HEK293 (cell line): ENCODE measurements at regions not wholly inside any gene's neighbourhood (a gene's known extent, or its start where the extent isn't known, plus 50 kb on each side); places are given as distances from the start of the nearest gene placed in this dataset.
"Not testable (repeated sequence)": the region's sequence is repeated elsewhere in the genome, so short reads cannot be mapped to it uniquely, and the experiment has no call there.

Source experiments
- CTCF ChIA-PET: fragments of 350-600 bp; formaldehyde crosslinking; extraction: SDS; loops from one replicate; lab custom pipeline; 2021; ENCODE audit warnings: antibody characterized with exemption; lab: Yijun Ruan, JAX
- POLR2A ChIA-PET: fragments of 300-600 bp; formaldehyde crosslinking; extraction: SDS; loops from one replicate; lab custom pipeline; 2020; ENCODE audit warnings: antibody characterized with exemption, inconsistent platforms; lab: Yijun Ruan, JAX
- H3K27ac ChIP-seq: fragments of 200-500 bp; sonication (Bioruptor generic); 2 replicates; pipeline ENCODE4 v1.5.1; 2014; ENCODE audit warnings: low read depth, low read length, control low read depth, inconsistent platforms; ENCODE audit errors: extremely low read depth
- H3K36me3 ChIP-seq, 2 experiments: fragments of 200-500 bp in 1 of 2; sonication (Bioruptor generic) in 1 of 2; 1 replicate in 1 of 2; 2 replicates in 1 of 2; pipeline ENCODE4 v1.5.1; 2014 to 2017; ENCODE audit warnings: inconsistent platforms in 2 of 2, low read length in 2 of 2; ENCODE audit not compliant: control insufficient read depth in 2 of 2, insufficient read depth in 1 of 2
- H3K4me1 ChIP-seq: fragments of 200-500 bp; sonication (Bioruptor generic); 2 replicates; pipeline ENCODE4 v1.5.1; 2014; ENCODE audit warnings: mild to moderate bottlenecking, low read length, inconsistent platforms; ENCODE audit not compliant: control insufficient read depth, insufficient read depth
- H3K4me3 ChIP-seq: 2 replicates; pipeline ENCODE4 v1.5.1; 2011; ENCODE audit warnings: low read depth, mild to moderate bottlenecking, control low read depth, low read length, moderate library complexity
- H3K9me3 ChIP-seq: fragments of 200-500 bp; sonication (Bioruptor generic); 2 replicates; pipeline ENCODE4 v1.5.1; 2014; ENCODE audit warnings: low read depth, low read length, inconsistent platforms; ENCODE audit not compliant: control insufficient read depth, insufficient read depth
- GLI4 ChIP-seq: fragments of 450-650 bp; formaldehyde crosslinking; IDR thresholded peaks from 2 replicates; pipeline ENCODE4 v1.5.1; 2016; ENCODE audit warnings: missing biosample characterization, missing genetic modification characterization
- GLIS1 ChIP-seq: fragments of 450-650 bp; formaldehyde crosslinking; IDR thresholded peaks from 2 replicates; pipeline ENCODE4 v1.5.1; 2016; ENCODE audit warnings: missing biosample characterization, missing genetic modification characterization
- GLIS2 ChIP-seq: fragments of 450-650 bp; formaldehyde crosslinking; IDR thresholded peaks from 2 replicates; pipeline ENCODE4 v1.5.1; 2016; ENCODE audit warnings: missing biosample characterization, missing genetic modification characterization
- OSR2 ChIP-seq: fragments of 450-650 bp; formaldehyde crosslinking; IDR thresholded peaks from 2 replicates; pipeline ENCODE4 v1.5.1; 2016; ENCODE audit warnings: missing biosample characterization, missing genetic modification characterization
- PATZ1 ChIP-seq: fragments of 450-650 bp; formaldehyde crosslinking; IDR thresholded peaks from 2 replicates; pipeline ENCODE4 v1.5.1; 2016; ENCODE audit warnings: missing biosample characterization, missing genetic modification characterization
- SP3 ChIP-seq: fragments of 450-650 bp; formaldehyde crosslinking; IDR thresholded peaks from 2 replicates; pipeline ENCODE4 v1.5.1; 2016; ENCODE audit warnings: missing biosample characterization, missing genetic modification characterization
- ZFP41 ChIP-seq: fragments of 450-650 bp; formaldehyde crosslinking; IDR thresholded peaks from 2 replicates; pipeline ENCODE4 v1.5.1; 2016; ENCODE audit warnings: missing biosample characterization, missing genetic modification characterization, borderline replicate concordance
- ZNF10 ChIP-seq: fragments of 450-650 bp; formaldehyde crosslinking; IDR thresholded peaks from 2 replicates; pipeline ENCODE4 v1.5.1; 2017; ENCODE audit warnings: missing biosample characterization, missing genetic modification characterization
- ZNF114 ChIP-seq: fragments of 450-650 bp; formaldehyde crosslinking; IDR thresholded peaks from 2 replicates; pipeline ENCODE4 v1.5.0; 2017; ENCODE audit warnings: missing biosample characterization, missing genetic modification characterization
- ZNF132 ChIP-seq: fragments of 450-650 bp; formaldehyde crosslinking; IDR thresholded peaks from 2 replicates; pipeline ENCODE4 v1.5.1; 2017; ENCODE audit warnings: missing biosample characterization, missing genetic modification characterization, borderline replicate concordance
- ZNF248 ChIP-seq: fragments of 450-650 bp; formaldehyde crosslinking; IDR thresholded peaks from 2 replicates; pipeline ENCODE4 v1.5.1; 2017; ENCODE audit warnings: missing biosample characterization, missing genetic modification characterization
- ZNF416 ChIP-seq: fragments of 450-650 bp; formaldehyde crosslinking; IDR thresholded peaks from 2 replicates; pipeline ENCODE4 v1.5.1; 2016; ENCODE audit warnings: missing biosample characterization, missing genetic modification characterization
- ZNF473 ChIP-seq: fragments of 450-650 bp; formaldehyde crosslinking; IDR thresholded peaks from 2 replicates; pipeline ENCODE4 v1.5.1; 2017; ENCODE audit warnings: missing biosample characterization, missing genetic modification characterization
- ZNF488 ChIP-seq: fragments of 450-650 bp; formaldehyde crosslinking; IDR thresholded peaks from 2 replicates; pipeline ENCODE4 v1.5.1; 2016; ENCODE audit warnings: missing biosample characterization, missing genetic modification characterization
- ZNF558 ChIP-seq: fragments of 450-650 bp; formaldehyde crosslinking; IDR thresholded peaks from 2 replicates; pipeline ENCODE4 v1.5.1; 2016; ENCODE audit warnings: missing biosample characterization, missing genetic modification characterization
- ZNF600 ChIP-seq: fragments of 450-650 bp; formaldehyde crosslinking; IDR thresholded peaks from 2 replicates; pipeline ENCODE4 v1.5.1; 2016; ENCODE audit warnings: missing biosample characterization, missing genetic modification characterization
- ZNF626 ChIP-seq: fragments of 450-650 bp; sonication (Bioruptor Pico); formaldehyde crosslinking; IDR thresholded peaks from 2 replicates; pipeline ENCODE4 v1.5.1; 2018; ENCODE audit warnings: missing biosample characterization, missing genetic modification characterization, inconsistent platforms
- ZNF658 ChIP-seq: fragments of 450-650 bp; formaldehyde crosslinking; IDR thresholded peaks from 2 replicates; pipeline ENCODE4; 2016; ENCODE audit warnings: missing biosample characterization, missing genetic modification characterization
- ZNF785 ChIP-seq: fragments of 450-650 bp; formaldehyde crosslinking; IDR thresholded peaks from 2 replicates; pipeline ENCODE4 v1.5.1; 2016; ENCODE audit warnings: missing biosample characterization, missing genetic modification characterization
- ZNF837 ChIP-seq: fragments of 450-650 bp; formaldehyde crosslinking; IDR thresholded peaks from 2 replicates; pipeline ENCODE4 v1.5.1; 2016; ENCODE audit warnings: missing biosample characterization, missing genetic modification characterization
- ZSCAN18 ChIP-seq: fragments of 450-650 bp; formaldehyde crosslinking; IDR thresholded peaks from 2 replicates; pipeline ENCODE4 v1.5.1; 2016; ENCODE audit warnings: missing biosample characterization, missing genetic modification characterization
- ZSCAN23 ChIP-seq: fragments of 450-650 bp; formaldehyde crosslinking; IDR thresholded peaks from 2 replicates; pipeline ENCODE4 v1.5.1; 2016; ENCODE audit warnings: missing biosample characterization, missing genetic modification characterization
- TF ChIP-seq, protein P1 (sequence below): fragments of 450-650 bp; formaldehyde crosslinking; IDR thresholded peaks from 2 replicates; pipeline ENCODE4 v1.5.1; 2016; ENCODE audit warnings: missing biosample characterization, missing genetic modification characterization
- TF ChIP-seq, protein P2 (sequence below): fragments of 450-650 bp; formaldehyde crosslinking; conservative IDR thresholded peaks from 2 replicates; pipeline ENCODE4 v1.5.1; 2016; ENCODE audit warnings: low read depth, missing biosample characterization, missing genetic modification characterization

GRCh38 chr2:242010252-242011166 is 141.0 kb downstream of the RTP5 start:
- H3K27ac ChIP-seq, H3K36me3 ChIP-seq, H3K9me3 ChIP-seq, POLR2A ChIA-PET, H3K4me1 ChIP-seq, H3K4me3 ChIP-seq, CTCF ChIA-PET: not testable (repeated sequence)
- TF ChIP-seq ZNF10 (tag by site-specific recombination), result 0 out of 2 replicates have a peak, but pooled peaks have one; percentile 24

DNA sequence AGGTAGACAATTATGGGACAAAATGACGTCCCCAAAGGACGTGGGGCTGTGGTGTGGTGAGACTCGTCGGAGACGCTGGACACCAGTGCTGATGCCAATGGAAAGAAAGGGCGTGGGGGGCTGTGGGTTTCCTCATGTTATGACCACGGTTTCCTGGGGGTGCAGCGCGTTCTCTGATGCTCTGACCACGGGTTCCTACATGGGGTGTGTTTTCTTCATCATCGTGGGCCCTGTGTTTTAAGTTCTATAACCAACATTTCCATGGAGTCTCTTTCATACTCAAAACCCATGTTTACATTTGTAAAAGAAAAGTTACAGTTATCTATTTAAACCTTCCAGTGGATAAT is 141.6 kb downstream of the RTP5 start:
- Histone ChIP-seq H3K4me3 (no peak overlapping the region), H3K36me3 (no peaks in the 10 kb centered on the region), H3K9me3 (no peaks in the 10 kb centered on the region), H3K27ac (no peak overlapping the region), H3K4me1 (no peaks in the 10 kb centered on the region)
- TF ChIP-seq ZFP41 (tag by site-specific recombination), result no peak
- no peak for TF ChIP-seq ZNF558 (tag by site-specific recombination)
- TF ChIP-seq GLIS2 (tag by site-specific recombination), result no peak
- no peak for TF ChIP-seq ZNF837 (tag by site-specific recombination)
- no peak for TF ChIP-seq GLIS1 (tag by site-specific recombination)
- no peak for TF ChIP-seq ZNF658
- TF ChIP-seq, protein P1, sequence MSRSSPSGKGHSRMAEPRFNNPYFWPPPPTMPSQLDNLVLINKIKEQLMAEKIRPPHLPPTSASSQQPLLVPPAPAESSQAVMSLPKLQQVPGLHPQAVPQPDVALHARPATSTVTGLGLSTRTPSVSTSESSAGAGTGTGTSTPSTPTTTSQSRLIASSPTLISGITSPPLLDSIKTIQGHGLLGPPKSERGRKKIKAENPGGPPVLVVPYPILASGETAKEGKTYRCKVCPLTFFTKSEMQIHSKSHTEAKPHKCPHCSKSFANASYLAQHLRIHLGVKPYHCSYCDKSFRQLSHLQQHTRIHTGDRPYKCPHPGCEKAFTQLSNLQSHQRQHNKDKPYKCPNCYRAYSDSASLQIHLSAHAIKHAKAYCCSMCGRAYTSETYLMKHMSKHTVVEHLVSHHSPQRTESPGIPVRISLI, result no peak
- TF ChIP-seq ZNF132 (tag by site-specific recombination), result no peak
- ChIA-PET POLR2A (no interaction called here), CTCF (no interaction called here)

GRCh38 chr2:242011516-242011915 is 142.0 kb downstream of the RTP5 start:
- H3K9me3 ChIP-seq, result no peaks in the 10 kb centered on the region
- H3K36me3 ChIP-seq, result no peaks in the 10 kb centered on the region
- POLR2A ChIA-PET, result no interaction called here
- no peaks in the 10 kb centered on the region for H3K4me1 ChIP-seq
- H3K4me3 ChIP-seq, result no peak overlapping the region
- CTCF ChIA-PET, result no interaction called here
- no peak overlapping the region for H3K27ac ChIP-seq
- TF ChIP-seq, protein P2, sequence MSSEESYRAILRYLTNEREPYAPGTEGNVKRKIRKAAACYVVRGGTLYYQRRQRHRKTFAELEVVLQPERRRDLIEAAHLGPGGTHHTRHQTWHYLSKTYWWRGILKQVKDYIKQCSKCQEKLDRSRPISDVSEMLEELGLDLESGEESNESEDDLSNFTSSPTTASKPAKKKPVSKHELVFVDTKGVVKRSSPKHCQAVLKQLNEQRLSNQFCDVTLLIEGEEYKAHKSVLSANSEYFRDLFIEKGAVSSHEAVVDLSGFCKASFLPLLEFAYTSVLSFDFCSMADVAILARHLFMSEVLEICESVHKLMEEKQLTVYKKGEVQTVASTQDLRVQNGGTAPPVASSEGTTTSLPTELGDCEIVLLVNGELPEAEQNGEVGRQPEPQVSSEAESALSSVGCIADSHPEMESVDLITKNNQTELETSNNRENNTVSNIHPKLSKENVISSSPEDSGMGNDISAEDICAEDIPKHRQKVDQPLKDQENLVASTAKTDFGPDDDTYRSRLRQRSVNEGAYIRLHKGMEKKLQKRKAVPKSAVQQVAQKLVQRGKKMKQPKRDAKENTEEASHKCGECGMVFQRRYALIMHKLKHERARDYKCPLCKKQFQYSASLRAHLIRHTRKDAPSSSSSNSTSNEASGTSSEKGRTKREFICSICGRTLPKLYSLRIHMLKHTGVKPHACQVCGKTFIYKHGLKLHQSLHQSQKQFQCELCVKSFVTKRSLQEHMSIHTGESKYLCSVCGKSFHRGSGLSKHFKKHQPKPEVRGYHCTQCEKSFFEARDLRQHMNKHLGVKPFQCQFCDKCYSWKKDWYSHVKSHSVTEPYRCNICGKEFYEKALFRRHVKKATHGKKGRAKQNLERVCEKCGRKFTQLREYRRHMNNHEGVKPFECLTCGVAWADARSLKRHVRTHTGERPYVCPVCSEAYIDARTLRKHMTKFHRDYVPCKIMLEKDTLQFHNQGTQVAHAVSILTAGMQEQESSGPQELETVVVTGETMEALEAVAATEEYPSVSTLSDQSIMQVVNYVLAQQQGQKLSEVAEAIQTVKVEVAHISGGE (tag by site-specific recombination), result no peak
- TF ChIP-seq ZNF488 (tag by site-specific recombination), result no peak
- TF ChIP-seq ZNF248 (tag by site-specific recombination), result no peak
- no peak for TF ChIP-seq OSR2 (tag by site-specific recombination)
- TF ChIP-seq GLI4 (tag by site-specific recombination), result no peak
- no peak for TF ChIP-seq ZNF600 (tag by site-specific recombination)
- no peak for TF ChIP-seq ZNF416 (tag by site-specific recombination)
- TF ChIP-seq ZNF473 (tag by site-specific recombination), result no peak
- TF ChIP-seq ZSCAN18 (tag by site-specific recombination), result no peak
- TF ChIP-seq PATZ1 (tag by site-specific recombination), result no peak
- no peak for TF ChIP-seq SP3 (tag by site-specific recombination)
- no peak for TF ChIP-seq ZSCAN23 (tag by site-specific recombination)
- no peak for TF ChIP-seq ZNF114
- no peak for TF ChIP-seq ZNF626 (tag by site-specific recombination)
- TF ChIP-seq GLIS2 (tag by site-specific recombination), result no peak
- TF ChIP-seq ZNF785 (tag by site-specific recombination), result no peak
